NCI-H2196 treated with DMSO at 0.1 percent for 48 hours (cell line): ENCODE measurements at regions not wholly inside any gene's neighbourhood (a gene's known extent, or its start where the extent isn't known, plus 50 kb on each side); places are given as distances from the start of the nearest gene placed in this dataset.
"Not testable (repeated sequence)": the region's sequence is repeated elsewhere in the genome, so short reads cannot be mapped to it uniquely, and the experiment has no call there.

Source experiments
- DNase-seq: peaks from one replicate; lab custom pipeline; 2025; ENCODE audit not compliant: unreplicated experiment; lab: John Stamatoyannopoulos, UW

DNA sequence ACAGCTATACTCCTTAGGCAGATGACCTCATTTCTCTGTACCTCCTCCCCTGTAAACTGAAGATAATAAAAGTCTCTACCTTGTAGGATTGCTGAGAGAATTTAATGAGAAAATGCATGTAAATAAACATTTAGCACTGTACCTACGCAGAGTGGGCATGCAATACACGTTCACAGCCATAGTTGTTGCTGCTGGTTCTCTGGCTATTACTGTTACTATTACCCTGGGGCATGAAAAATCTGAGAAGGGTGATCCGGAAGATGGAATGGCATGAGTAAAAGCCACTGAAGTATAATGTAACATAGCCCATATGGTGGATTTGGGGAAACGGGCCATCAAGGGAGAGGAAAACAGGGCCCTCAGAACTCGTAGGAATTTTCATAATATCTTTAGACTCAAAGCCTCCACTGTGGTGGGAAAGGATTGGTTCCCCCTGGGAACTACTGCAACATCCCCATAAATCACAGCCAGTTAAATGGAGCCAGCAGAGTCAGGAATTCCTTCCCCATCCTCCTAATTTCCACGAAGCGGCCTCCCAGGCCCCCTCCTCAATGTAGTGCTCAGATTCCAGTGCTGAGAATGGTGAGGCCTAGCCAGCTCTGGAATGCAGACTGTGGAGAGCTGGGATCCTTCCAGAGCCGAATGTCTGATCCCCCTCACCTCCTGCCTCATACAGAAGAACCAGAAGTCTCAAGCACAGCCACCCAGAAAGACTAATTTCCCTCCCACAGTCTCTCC is 205.3 kb downstream of the MN1 start:
- no peak for DNase-seq

DNA sequence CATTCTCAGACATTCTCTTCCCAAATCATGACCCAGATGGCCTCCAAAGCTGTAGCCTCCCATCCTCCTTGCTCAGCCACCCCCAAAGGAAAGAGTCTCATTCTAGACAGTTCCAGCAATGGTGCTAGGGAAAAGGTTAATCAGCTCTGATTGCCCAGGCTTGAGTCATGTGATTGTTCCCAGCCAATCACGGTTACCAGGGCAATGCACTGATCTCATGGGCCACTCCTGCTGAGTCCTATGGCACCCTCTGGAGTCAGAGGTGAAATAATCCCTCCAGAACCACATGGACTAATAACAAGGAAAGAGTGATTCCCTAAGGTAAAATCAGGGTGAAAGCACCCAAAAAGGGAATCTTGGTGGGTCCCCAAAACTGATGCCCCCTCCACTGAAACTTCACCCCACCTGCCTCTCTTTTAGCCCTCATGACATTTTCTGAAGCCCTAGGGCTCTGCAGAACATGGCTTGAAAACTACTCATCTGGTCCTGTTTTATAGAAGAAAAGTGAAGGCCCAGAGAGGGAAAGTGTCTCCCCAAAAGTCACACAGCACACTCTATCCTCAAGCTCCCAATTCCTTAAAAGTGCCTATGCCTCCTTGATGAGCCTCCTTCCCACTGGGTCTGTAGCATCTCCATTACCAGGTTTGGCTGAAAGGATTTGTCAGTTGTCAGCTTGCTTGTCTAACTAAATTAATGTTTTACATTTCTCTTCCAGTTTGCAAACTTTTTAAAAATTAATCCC is 203.7 kb downstream of the MN1 start:
- DNase-seq, result no peak

- no peak for DNase-seq
Measured at GRCh38 chr22:27598792-27599191, 202.8 kb downstream of the MN1 start.

DNA sequence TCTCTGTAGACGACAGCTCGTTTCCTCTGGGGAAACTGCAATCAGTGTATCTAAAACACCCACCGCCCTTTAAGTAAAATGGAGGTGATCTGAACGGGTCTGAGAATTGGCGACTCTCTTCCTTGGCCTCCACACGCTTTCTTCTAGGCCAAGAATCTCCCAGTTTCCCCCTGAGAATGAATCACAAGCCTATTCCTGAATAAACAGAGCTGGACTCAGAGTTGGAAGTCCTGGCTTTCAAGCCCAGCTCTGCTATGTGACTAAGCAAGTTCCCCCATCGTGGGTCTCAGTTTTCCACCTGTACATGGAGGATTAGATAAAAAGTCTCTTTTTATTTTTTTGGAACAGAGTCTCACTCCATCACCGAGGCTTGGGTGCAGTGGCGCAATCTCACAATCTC is 200.4 kb downstream of the MN1 start:
- no peak for DNase-seq

DNA sequence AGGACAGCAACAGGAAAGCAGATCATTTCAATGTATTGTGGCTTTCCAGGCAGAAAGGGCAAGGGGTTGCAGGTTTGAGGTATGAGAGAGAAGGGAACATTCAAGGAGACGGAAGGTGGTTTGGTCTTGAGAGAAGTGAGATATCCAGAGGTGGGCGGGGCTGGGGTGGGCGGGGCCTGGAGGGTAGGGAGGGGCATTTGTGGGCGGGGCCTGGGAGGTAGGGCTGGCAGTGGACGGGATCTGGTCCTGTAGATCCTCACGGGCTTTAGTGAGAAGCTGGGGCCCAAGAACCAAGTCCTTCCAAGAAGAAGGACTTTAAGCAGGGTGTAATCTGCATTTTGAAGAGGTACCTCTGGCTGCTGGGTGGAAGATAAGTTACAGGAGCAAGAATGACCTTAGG is 199.2 kb downstream of the MN1 start:
- DNase-seq, result no peak

GRCh38 chr22:27603111-27603799 is 198.3 kb downstream of the MN1 start:
- no peak for DNase-seq

- no peak for DNase-seq
Measured at GRCh38 chr22:27603800-27604144, 197.8 kb downstream of the MN1 start.

DNA sequence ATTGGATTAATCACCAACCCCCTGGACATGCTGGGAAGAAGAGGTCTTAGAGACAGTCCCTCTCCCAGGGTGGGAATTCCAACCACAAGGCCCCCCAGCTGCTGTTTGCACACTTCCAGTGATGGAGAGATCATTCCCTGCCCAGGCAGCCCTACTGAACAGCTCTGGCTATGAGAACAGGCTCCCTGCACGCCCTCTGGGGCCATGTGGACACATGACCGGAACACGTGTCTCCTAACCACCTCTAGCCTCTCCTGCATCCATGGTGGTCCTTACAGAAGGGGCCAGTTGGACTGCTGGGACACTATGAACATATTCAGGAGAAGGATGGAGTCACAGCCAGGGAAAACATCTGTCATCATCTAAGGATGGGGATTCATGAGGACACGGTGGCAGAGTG is 196.2 kb downstream of the MN1 start:
- DNase-seq, result no peak

DNA sequence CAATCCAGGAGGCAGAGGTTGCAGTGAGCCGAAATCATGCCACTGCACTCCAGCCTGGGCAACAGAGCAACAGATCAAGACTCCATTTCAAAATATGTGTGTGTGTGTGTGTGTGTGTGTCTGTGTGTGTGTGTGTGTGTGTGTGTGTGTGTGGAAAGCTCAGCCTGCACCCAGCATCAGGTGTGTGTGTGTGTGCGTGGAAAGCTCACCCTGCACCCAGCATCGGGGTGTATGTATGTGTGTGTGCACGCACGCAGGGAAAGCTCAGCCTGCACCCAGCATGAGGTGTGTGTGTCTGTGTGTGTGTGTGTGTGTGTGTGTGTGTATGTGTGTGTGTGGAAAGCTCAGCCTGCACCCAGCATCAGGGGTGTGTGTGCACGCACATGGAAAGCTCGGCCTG is 193.8 kb downstream of the MN1 start:
- DNase-seq, result not testable (repeated sequence)

GRCh38 chr22:27609451-27609888 is 192.1 kb downstream of the MN1 start:
- no peak for DNase-seq

- DNase-seq, result not testable (repeated sequence)
Measured at GRCh38 chr22:27610164-27610563, 191.4 kb downstream of the MN1 start.

DNA sequence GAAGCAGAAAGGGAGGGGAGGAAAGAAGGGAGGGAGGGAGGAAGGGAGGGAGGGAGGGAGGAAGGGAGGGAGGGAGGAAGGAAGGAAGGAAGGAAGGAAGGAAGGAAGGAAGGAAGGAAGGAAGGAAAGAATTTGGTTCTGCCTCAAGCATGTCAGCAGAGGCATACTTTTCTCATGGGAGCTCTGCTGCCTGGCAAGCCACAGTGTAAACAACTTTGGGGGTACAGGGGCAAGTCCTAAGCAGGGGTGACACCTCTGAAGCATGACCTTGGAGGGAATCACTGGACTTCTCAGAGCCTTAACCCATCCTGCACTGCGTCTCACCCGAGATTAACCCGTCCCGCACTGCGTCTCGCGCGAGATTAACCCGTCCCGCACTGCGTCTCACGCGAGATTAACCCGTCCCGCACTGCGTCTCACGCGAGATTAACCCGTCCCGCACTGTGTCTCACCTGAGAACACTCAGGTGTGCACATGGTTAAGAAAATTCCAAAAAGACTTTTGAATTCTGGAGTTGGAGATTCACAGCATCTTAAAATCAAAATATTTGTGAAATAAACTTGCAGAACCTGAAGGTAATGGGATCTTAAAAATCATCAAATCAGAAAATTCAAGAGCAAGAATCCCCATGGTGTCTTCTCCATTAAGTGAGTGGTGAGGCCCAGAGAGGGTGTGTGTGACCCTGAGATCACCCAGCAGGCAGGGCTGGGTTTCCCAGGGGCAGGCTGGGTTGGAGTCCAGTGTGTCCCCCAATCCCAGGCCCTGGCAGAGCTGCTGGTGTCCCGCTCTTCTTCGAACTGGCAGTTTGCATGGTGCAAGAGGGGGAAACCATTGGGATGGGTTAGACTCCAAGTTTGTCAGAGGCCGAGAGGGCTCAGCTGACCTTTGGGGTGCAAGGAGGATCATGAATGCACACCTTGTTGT is 190.4 kb downstream of the MN1 start:
- DNase-seq, result no peak

GRCh38 chr22:27612115-27612514 is 189.4 kb downstream of the MN1 start:
- DNase-seq, result no peak

DNA sequence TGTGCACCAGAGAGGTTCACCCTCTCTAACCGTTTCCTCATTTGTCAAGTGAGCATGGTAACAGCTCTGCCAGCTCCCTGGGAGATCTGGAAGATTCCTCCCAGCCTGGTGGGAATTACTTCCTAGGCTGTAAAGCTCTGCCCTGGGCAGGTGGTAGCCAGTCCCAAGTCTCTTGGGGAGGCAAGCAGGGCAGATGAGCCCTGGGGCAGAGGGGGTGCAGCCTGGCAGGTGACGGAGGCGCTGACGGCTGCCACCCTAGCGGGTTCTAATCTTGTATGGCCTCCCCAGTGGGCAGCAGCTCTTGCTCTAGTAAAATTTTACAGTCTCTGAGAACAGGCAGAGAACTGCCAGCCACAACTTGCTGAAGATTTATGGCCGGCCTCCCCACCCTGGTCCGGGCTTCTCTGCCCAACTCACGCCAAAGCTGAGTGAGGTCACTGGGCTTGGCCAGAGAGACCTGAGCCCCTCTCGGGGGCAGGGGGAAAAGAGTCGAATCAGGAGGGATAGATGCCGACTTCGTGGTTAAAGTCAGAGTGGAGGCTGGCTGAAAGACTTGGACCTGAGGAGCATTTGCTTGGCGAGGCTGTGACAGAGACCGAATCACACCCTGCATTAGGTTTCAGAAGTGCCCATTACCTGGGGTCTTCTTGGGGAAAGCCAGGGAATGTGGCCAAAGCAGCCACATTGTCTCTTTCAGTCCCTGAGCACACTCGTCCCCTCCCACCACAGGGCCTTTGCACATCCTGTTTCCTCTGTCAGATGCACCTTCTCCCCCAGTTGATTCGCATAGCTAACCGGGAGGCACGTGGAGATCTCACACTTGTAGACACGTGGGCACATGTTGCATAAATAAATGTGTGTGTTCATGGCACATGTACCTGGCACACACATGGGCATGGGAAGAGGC is 188.2 kb downstream of the MN1 start:
- no peak for DNase-seq

DNA sequence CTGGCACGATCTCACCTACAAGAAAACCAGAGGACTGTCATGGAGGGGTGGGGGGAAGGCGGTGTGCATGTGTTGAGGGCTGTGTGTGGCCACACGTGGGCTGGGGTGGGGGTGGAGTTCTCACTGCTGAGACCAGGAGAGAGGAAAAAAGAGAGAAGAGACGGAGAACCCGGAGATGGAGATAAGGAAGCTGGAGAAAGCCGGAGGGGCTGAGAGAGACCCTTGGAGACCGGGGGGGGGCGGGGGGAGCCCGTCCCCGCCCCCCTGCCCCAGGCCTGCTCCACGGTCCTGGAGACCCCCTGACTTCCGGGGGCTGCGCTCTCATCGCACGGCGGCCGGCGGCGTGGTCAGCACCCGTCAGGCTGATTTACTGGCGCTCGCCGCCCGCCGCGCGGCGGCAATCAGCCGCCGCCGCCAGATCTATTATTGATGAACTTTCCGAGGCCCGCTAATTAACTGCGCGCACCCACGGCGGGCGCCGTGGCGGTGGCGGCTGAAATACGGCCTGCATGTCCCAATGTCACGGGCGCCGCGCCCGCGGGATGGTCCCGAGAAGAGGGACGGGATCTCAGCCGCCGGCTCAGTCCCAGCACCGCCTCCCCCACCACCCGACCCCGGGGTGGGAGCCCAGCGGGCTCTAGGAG is 187.4 kb downstream of the MN1 start:
- DNase-seq, result no peak

GRCh38 chr22:27614650-27615007 is 186.9 kb downstream of the MN1 start:
- DNase-seq, result no peak

- DNase-seq, result no peak
Measured at GRCh38 chr22:27615408-27615807, 186.1 kb downstream of the MN1 start.

DNA sequence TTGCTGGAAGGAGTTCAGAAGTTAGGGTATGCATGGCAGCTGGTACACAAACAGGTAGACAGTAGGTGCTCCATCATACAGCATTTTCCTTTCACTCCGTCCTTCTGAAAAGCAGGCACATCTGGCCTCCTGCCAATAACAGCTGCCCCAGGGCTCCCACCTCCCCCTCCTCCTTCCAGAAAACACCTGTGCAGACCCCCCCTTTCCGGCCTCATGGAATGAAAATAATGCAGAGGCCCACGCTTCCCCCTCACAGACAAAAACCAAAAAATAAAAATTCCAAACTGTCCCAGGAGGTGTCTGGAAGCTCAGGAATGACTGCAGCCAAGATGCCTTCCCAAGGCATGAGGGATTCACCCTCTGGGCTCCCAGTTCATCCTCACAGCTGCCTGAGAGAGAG is 185.5 kb downstream of the MN1 start:
- DNase-seq, result no peak

DNA sequence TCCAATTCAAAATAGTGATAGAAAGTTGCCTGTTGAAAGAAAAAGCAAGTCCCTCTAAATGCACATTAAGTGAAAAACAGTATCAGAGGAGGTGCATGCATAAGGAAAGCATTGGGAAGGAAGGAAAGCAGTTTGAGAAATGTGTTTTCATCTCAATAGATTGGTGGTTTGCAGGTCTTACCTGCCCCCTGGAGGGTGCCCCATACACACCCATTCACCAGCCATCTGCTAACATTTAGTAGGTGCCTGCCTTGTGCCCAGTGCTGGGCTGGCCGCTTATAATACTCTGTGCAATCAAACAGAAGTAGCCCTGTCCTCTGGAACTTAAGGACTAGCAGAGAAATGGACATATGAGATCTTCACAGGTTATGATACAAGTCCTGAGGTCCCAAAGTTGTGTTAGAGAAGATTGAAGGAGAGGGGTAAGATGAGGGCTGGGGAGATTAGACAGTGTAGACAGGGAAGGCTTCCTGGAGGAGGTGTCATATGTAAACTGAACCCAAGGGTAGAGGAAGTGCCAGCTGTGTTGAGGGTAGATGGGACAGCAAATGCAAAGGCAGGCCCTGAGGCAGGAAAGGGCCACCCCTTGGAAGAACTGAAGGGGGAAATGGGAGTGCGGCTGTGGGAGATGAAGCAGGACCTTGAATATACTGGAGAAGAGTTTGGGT is 184.2 kb downstream of the MN1 start:
- DNase-seq, result no peak
